GM19025 (cell line): ENCODE measurements at regions not wholly inside any gene's neighbourhood (a gene's known extent, or its start where the extent isn't known, plus 50 kb on each side); places are given as distances from the start of the nearest gene placed in this dataset.

Experiments used
- ATAC-seq: cut with Tn5 transposase; IDR thresholded peaks from one replicate; pipeline ENCODE4 v1.9.1; 2021; ENCODE audit warnings: mild to moderate bottlenecking, low read depth, moderate library complexity; ENCODE audit not compliant: unreplicated experiment

DNA sequence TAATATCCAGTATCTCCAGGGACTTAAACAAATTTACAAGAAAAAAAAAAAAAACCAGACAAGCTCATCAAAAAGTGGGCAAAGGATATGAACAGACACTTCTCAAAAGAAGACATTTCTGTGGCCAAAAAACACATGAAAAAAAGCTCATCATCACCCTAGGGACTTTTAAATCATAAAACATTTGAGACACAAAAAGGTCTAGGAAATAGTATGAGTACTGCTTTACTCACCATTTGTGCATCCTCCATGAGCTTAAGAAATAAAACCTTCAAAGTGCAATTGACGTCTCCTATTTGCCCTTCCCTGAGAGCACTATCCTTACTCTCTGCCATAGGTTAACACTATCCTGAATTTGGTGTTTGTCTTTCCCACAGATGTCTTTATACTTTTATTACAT, 193.7 kb upstream of the NREP start:
- ATAC-seq, result no peak

DNA sequence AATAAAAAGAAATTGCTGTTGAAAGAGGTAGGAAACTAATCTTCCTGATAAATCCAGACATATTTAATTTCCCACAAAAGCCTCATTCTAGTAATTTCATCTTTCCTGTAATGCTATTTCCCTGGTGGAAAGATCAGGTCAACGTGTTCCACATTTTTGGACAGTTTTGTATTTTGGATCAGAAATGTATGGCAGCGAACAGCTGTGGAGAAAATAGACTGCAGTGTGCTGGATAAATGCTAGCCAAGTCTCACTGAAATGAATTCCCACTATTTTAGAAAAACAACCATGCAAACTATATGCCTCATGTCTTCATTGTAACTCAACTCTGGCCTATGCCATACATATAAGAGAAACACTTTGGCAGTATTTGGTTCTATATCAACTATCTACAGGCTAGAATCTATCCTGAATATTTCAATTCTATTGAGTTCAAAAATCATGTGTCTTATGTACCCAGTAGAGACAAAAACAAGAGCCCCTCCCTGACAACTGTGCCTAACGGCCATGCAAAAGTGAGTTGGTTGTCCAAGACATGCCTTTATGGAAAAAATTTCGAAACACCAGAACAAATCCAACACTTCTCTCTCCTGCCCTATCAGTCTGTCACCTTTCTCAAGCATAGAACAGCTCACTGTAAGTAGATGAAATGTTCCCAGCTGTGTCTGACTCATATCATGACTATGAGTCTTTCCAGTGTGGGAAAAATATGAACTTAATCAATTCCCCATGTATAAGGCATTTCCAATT, 191.3 kb upstream of the NREP start:
- ATAC-seq, result no peak

DNA sequence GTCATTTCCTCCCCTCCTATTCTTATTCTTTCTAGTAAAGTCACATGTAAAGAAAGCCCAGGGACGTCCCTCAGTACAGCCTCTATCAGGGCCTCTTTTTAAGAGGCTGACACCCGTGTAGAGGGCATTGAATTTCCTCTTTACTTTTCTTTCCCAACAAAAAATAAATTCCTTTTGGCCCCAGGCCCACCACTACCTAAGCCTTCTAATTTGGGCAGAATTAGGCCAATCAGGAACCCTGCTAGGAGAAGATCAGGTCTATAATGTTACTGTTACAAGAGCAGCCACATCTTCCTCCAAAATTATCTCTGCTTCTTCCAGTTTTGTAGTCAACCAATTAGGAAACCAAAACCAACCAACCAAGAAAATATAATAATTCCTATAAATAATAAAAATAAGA, 189.6 kb upstream of the NREP start:
- ATAC-seq, result no peak

DNA sequence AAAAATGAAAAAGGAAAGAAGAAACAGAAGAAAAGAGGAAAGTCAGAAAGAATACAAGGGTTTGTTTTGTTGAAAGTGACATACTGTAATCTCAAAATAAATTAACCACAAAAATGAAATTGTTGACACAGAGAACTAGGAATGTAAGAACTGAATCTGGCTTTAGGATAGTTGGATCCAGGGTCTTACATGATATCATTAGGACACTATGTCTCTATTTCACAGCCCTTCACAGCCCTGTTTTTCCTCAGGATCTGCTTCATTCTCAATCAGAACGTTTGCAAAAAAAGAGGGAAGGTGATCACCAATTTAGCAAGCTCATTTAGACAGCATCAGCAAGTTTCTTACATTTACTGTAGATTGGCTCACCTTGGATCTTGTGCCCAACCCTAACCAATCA, 188.5 kb upstream of the NREP start:
- ATAC-seq, result no peak

DNA sequence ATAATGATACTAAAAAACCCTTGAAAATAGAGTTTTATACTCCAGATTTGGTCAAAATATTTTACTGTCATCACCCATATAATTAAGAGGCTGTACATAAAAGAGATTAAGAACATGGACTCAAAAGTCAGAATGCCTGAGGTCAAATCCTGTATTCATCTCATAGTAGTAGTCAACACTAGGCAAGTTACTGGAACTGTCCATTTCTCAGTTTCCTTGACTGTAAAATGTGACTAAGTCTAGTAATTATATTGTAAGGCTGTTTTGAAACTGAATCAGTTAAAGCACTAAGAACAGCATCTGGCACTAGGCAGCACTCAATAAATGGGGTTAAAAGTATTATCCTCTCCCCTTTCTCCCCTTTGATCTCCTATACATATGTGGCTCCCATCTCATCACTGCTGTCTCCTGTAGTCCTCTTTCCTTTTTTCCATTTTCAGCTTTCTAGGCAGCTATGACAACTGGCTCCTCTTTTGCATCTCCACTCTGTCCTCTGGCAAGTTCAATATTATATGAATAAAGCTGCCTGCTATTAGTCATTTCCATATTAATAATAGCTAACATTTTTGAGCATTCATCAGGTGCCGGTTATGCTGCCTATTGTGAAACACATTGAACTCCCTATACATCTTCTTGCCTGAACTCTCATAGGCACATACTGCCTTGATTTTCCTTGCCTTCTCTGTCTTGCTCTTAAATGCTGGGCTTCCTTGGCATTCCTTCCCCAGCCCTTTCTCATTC, 185.8 kb upstream of the NREP start:
- no peak for ATAC-seq

DNA sequence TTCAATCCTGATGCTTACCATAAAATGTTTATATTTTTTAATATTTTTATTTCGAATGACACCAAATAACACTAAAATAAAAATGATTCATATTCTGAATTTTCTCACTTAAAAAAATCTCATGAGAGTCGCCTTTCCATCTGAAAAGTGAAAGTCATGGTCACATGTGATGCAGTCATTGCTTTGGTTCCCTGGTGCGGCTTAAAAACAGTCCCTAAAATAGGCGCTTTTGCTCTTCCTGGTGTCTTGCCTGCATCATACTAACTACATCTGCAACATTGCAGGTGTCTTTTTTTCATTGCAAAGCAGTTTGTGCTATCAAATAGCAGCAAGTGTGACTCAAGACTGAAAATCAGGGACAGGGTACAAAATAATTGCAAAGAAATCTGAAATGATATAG, 185.2 kb upstream of the NREP start:
- ATAC-seq, result no peak

DNA sequence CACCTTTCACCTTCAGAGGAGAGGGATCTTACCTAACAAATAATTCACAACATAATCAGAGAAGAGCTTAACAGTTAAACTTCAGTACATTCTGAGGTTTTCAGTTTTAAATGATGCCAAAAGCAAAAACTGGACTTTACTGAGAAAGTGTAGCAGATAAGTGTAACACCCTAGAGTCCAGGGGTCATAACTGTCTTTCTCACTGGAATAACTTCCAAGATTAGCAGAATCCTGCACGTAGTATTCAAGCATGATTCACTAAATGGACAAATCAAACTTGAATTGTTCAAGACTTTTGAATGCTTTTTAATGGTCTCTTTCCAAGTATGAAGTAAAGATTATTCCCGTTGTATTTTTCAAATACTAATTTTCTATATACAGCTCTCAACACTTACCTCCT, 180.1 kb upstream of the NREP start:
- no peak for ATAC-seq

DNA sequence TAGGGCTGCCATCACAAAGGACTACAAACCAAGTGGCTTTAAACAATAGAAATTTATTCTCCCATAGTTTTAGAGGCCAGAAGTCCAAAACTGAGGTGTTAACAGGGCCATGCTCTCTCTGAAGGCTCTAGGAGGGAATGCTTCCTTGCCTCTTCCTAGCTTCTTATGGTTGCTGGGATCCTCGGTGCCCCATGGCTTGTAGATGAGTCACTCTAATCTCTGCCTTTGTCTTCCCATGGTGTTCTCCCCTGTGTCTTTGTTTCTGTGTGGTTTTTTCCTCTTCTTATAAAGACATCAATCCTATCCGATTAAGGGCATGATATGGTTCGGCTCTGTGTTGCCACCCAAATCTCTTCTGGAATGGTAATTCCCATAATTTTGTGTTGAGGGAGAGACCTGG, 178.8 kb upstream of the NREP start:
- ATAC-seq, result no peak

DNA sequence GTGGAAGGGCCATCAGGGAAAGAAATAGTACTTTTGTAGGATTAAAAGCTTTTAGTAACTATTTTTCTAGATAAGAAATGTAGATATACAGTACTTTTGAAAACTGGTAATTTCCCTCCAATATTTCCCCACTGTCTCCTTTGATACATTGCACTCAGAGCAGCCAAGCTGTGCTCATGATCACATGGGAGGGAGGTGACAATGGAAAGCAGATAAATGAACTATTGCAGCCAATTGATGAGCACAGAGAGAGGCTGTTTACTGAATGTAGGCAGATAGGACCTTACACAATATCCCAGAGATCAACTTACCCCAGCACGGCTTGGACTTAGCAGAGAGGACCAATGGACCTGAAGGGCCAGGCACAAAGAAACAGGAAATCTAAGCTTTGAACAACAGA, 178.0 kb upstream of the NREP start:
- no peak for ATAC-seq

DNA sequence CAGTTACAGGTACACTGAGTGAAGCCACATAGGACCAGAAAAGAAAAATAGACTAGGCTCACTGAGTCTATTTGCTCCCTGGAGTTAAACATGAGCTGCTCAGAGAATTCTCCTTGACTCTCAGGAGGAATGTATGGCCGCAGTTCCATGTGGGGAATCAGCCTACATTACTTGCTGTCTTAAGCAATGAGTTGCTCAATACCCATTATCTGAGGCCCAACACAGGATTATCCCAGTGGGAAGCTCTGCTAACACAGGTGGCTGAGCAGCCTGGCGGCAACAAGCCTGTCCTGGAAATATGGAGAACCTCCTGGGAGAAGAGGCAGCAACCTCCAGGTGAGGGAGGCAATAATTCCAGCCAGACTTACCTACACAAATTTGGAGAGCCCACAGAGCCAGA, 177.5 kb upstream of the NREP start:
- ATAC-seq, result no peak

DNA sequence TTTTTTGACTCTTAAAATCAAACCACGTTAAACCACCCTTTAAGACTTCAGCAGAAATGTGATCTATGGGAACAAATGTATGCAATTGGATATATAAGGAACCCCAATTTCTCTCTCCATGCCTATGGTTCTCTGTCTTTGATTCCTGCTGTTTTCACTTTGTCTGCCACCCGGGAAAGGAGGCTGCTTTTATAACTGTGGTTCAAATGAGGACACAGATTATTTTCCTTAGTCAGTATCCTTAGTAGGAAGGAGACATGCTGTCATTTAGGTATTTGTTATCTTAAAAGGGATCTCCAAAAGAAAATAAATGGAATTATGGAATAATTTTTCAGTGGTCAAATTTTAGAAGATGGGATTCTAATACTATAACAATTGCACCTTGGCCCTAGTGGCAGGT, 176.1 kb upstream of the NREP start:
- no peak for ATAC-seq

DNA sequence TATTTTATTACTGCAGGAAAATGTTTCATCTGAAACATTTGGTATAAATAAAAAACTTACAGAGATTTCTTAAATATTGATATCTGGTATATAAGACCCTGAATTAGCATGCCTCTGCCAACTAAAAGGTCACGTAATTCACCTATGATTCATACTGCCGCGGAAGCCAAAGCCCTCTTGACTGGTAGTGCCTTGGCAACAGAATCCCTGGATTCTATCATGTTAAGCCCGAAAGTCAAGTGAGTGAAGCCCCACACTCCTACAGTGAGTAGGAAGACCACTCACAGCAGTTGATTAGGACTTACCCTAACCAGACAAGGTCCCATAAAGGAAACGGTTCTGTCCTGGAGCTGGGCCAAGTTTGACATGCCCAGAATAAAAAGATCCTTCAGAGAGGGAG, 175.6 kb upstream of the NREP start:
- ATAC-seq, result no peak

DNA sequence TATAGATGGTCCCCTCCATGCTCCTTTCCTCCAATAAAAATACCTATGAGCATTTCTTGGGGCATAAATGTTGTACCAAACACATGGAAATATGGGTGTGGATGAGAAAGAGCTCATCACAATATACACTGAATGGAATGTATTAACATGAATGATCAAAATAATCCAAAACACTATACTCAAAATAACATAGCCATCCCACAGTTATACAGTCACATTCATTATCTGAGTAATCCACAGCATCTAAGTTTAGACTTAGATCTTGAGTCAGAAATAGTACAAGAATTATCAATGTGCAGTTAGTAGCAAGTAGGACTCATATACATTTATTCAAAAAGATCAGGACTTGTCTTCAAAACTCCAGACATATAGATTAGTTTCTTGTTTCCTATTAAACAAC, 175.2 kb upstream of the NREP start:
- ATAC-seq, result no peak

DNA sequence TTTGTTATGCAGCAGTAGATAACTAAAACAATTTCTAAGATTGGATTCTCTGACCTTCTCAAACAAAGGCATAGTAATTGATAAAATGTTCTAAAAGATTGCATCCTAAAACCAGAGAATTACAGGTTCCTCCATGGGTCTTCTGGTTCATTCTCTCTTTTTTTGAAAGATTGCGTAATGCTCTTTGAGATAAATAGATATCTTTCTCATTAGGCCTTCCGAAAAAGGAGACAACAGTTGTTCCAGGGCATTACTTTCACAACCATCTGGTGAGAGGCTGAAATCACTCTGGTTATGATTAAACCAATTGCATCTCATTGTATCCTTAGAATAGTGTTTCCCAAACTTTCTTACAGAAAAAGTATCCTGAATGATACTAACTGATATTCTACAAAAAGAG, 174.7 kb upstream of the NREP start:
- no peak for ATAC-seq

DNA sequence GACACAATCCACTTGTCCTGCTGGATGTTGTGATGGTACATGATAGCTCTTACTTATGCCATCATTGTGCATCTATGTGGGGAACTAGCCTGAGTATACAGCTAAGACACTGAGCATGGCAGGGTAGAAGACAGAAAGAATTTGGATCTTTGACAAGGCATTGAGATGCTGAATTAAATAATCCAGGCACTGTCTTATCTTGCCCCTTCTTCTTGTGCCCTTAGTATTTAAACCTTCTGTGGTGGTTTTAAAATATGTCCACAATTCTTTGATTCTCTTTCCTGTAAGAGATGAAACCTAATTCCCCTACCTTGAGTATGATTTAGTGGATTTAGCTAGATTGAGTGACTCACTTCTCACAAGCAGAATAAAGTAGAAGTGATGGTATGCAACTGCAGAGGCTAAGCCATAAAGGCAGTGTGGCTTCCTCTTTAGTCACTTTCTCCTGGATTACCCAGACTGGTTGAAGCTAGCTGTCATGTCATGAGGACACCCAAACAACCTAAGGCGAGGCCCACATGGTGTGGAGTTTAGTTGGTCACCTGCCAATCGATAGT, 174.0 kb upstream of the NREP start:
- ATAC-seq, result no peak

DNA sequence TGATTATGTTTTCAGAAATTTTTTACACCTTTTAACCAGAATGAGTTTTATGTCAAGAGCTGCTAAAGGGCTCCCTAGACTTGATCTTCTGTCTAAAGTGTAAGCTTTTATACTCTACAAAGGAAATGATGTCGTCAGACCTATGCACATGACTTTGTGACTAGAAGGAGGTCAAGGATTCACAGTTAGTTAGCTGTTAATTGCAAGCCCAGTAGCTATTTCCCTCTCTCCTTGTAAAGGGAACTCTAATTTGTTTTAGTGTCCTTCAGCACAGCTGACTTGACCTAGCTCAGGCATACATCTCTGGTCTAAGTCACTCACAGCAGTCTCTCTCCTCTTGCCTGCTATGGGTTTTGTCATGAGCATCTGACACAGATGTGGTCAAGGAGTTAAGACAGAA, 173.5 kb upstream of the NREP start:
- no peak for ATAC-seq

DNA sequence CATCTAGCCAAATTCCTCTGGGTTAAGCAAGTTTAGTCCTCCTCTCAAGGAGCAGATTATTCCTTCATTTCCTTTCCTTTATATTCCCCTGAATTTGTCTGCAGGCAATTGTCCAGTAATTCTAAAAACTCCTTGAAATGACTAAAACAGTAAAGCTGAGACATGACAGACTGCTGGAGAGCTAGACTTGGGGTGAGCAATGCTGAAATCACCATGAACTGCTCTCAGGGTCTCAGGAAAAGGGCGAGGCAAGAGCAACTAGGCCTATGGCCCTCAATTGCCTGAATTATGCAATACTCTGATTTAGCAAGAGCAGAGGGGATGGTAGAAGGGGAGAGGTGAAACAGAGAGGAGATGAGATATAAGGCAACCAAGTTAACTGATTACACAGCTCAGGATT, 172.9 kb upstream of the NREP start:
- ATAC-seq, result no peak

DNA sequence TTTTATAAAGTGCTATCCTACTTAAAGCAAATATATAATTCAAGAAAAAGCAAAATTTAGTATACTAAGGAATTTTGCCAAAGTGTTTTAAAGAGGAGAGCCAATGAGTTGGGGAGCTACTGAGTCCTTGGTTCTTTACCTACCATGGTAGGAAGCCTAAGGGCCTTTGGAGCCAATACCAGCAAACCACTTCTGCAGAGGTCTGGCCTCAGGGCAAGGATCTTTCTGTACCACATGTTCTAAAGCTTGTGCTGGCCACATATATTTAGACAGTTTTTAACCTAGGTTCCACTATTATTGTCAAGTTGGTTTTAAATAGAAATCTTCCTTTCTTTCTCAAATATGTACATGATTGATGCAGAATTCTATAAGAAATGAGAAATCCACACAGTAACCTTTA, 172.3 kb upstream of the NREP start:
- no peak for ATAC-seq

DNA sequence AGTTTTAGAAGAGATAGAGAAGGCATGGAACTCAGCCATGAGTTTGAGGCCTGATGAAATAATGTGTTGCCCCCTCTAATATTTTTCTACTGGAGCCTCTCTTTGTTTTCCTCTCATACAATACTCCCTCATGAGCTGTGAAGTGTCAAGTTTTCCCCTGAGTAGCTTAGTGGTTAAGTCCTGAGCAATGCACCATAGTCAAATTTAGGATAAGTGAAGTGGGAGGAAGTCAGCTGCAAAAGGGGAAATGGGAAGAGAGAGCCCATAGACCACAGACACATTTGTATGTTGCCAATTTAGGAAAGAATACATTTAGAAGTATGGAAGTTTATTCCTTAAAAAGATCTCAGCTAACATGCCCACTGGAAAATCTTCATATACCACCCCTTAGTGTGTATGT, 171.5 kb upstream of the NREP start:
- ATAC-seq, result no peak

DNA sequence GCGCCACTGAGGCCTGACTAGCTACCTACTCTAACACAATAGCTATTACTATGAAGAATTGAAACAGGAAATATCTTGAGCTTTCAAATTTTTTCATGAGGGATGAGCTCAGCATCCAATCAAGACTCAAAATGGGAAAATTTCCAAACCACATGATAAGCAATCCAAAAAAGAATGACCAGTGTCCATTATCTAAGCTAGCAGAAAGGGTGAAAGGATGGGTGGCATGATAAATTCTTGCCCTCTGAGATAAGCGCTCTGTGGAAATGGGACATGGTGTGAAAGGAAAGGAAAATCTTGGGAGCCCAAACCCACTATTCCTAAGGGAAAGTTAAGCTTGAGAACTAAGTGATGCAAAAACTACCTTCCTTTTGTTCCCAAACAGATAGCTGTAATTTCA, 170.2 kb upstream of the NREP start:
- no peak for ATAC-seq

DNA sequence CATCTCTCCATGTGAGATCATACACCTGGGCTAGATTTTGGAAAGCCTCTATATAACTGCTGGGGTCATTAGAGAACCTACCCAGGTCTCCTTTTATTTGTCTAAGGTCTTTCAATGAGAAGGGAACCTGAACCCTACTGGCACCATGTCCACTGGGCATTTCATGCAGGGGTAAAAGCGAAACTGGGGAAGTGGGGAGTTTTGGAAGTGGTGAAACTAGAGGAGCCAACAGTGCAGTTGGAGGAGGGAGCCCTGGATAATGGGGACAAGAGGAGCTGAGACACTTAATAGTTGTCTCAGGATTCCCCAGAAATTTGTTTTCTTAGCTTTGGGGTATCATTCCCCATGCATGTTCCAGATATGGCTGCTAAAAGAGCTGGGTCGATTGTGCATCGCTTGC, 169.0 kb upstream of the NREP start:
- no peak for ATAC-seq

DNA sequence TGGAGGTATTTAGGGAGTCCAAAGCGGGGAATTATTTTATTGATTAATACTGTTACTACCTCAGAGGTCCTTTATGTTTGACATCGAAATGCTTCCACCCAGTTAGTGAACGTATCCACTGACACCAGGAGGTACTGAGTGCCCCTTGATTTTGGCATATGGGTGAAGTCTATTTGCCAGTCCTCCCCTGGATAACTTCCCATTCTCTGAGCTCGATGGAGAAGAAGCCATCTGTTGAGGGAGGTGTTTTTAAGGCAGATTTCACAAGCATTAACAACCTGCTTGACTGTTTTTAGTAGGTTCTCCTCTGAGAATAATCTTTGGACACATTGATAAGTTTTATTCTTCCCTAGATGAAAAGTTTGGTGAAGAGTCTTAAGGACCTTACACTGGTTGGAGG, 165.3 kb upstream of the NREP start:
- ATAC-seq, result no peak
